Rectal smooth muscle tissue (tissue), 1 donor: ENCODE measurements at regions not wholly inside any gene's neighbourhood (a gene's known extent, or its start where the extent isn't known, plus 50 kb on each side); places are given as distances from the start of the nearest gene placed in this dataset.
"Not testable (repeated sequence)": the region's sequence is repeated elsewhere in the genome, so short reads cannot be mapped to it uniquely, and the experiment has no call there.

ENCODE experiments used
- H3K27ac ChIP-seq: one replicate; pipeline ENCODE4 v1.7.0; 2013; ENCODE audit warnings: low read depth, low read length, inconsistent platforms
- H3K27me3 ChIP-seq: one replicate; pipeline ENCODE4 v1.7.0; 2013; ENCODE audit warnings: low read length; ENCODE audit not compliant: control insufficient read depth, insufficient read depth
- H3K36me3 ChIP-seq: one replicate; pipeline ENCODE4 v1.7.0; 2013; ENCODE audit warnings: low read length; ENCODE audit not compliant: control insufficient read depth, insufficient read depth
- H3K4me1 ChIP-seq: one replicate; pipeline ENCODE4 v1.7.0; 2013; ENCODE audit warnings: low read length; ENCODE audit not compliant: control insufficient read depth, insufficient read depth
- H3K4me3 ChIP-seq: one replicate; pipeline ENCODE4 v1.7.0; 2013; ENCODE audit warnings: low read length
- H3K9ac ChIP-seq: one replicate; pipeline ENCODE4 v1.7.0; 2013; ENCODE audit warnings: low read length

- H3K36me3 ChIP-seq, result no peaks in the 10 kb centered on the region
- H3K27ac ChIP-seq, result no peak overlapping the region
- no peak overlapping the region for H3K9ac ChIP-seq
- no peaks in the 10 kb centered on the region for H3K27me3 ChIP-seq
- H3K4me3 ChIP-seq, result no peak overlapping the region
- no peaks in the 10 kb centered on the region for H3K4me1 ChIP-seq
Observed at GRCh38 chr13:86438034-86438433, 638.8 kb upstream of the SLITRK6 start.

GRCh38 chr13:86445206-86445605 lies 646.0 kb upstream of the SLITRK6 start:
- H3K27me3 ChIP-seq, result no peaks in the 10 kb centered on the region
- no peak overlapping the region for H3K4me3 ChIP-seq
- no peaks in the 10 kb centered on the region for H3K36me3 ChIP-seq
- no peak overlapping the region for H3K9ac ChIP-seq
- H3K27ac ChIP-seq, result no peak overlapping the region
- no peaks in the 10 kb centered on the region for H3K4me1 ChIP-seq

DNA sequence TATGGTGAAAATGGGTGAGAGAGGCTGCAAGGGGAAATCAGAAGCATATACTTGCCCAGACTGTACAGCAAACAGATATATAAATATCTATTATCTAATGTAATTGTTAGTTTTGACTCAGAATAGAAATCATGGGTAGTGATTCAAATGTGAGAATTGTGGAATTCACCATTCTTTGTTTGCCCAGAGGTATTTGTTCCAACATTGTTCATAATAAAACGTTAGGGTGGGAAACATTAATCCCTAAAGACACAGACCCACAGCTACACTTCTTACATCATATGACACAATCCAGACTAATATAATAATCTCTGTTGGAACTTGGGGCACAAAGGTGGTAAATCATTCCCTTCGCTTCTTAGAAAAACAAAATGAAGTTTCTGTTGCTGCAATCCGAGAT lies 646.5 kb upstream of the SLITRK6 start:
- Histone ChIP-seq H3K36me3 (no peaks in the 10 kb centered on the region), H3K27ac (no peak overlapping the region), H3K4me3 (no peak overlapping the region), H3K4me1 (no peaks in the 10 kb centered on the region), H3K27me3 (no peaks in the 10 kb centered on the region), H3K9ac (no peak overlapping the region)

DNA sequence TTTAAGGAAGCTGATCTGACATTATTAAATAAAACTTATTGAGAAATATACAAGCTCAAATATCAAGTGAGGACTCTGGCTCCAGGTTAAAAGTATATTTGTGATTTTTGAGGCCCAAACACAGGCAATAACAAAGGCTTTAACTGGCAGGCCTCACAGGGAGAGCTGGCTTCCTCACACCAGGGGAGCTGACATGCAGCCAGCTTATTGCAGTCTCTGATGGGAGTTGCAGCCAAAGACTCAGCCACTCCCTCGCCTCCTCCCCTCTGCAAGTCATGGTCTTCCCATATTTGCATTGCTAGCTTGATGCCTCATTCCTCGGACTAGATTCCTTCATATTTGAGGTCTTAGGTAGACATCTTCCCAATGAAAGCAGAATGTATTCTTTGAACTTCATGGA lies 647.1 kb upstream of the SLITRK6 start:
- H3K9ac ChIP-seq, result no peak overlapping the region
- no peak overlapping the region for H3K27ac ChIP-seq
- H3K36me3 ChIP-seq, result no peaks in the 10 kb centered on the region
- no peak overlapping the region for H3K4me3 ChIP-seq
- no peaks in the 10 kb centered on the region for H3K4me1 ChIP-seq
- no peaks in the 10 kb centered on the region for H3K27me3 ChIP-seq

DNA sequence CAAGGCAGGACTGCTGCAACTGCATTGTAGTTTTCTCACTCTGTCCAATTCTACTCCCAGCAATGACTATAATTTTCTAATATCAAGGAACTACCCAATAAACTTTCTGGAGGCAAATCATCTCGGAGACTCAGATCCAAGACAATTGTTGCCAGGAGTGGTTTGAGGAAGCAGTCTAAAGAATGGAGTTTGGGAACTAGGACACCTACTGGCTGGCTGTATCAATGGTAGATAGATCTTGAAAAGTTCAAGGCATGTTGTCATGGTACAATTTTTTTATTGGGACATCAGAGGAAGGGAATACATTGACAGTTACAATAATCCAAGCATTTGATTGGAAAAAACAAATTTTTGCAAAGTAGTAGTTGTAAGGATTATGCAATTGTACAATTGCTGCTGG lies 648.3 kb upstream of the SLITRK6 start:
- no peaks in the 10 kb centered on the region for H3K4me1 ChIP-seq
- H3K4me3 ChIP-seq, result no peak overlapping the region
- no peaks in the 10 kb centered on the region for H3K27me3 ChIP-seq
- H3K9ac ChIP-seq, result no peak overlapping the region
- no peak overlapping the region for H3K27ac ChIP-seq
- H3K36me3 ChIP-seq, result no peaks in the 10 kb centered on the region

DNA sequence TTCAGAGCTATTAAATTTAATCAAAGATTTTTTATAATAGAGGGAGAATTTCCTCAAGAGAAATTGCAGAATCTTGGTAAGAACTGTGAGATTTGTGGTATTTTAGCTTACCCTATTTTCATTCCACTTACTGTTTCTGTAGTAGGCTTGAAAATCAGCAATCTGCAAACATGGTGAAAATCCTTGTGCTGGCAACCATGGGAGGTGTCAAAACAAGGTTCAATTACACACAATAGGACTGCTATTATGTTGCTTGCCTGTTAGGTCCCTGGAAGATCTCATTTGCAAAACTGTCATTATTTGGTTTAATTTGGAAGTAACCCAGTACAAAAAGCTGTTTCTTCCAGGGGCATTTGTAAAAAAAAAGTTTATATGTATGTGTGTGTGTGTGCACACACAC lies 662.8 kb upstream of the SLITRK6 start:
- H3K27ac ChIP-seq, result no peak overlapping the region
- H3K4me1 ChIP-seq, result no peaks in the 10 kb centered on the region
- H3K27me3 ChIP-seq, result no peaks in the 10 kb centered on the region
- H3K4me3 ChIP-seq, result no peak overlapping the region
- H3K9ac ChIP-seq, result no peak overlapping the region
- no peaks in the 10 kb centered on the region for H3K36me3 ChIP-seq

DNA sequence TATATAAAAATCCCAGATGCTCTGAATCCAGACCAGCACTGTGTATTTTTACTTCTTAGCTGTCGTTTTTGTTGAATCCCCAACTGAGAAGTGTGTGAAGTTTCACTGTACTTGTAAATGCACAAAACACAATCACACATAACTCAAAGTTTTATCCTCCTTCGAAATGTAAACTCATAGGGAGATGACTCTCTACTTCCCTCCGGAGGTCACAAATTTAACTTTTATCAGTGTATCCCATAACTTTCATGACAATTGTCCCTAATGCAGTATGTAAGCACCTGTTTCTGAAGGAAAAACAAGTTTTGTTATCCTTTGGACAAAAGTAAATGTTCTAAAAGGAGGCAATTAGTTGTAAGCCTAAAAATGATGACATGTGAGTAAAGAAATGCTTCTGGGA lies 665.0 kb upstream of the SLITRK6 start:
- H3K4me3 ChIP-seq, result no peak overlapping the region
- H3K4me1 ChIP-seq, result no peaks in the 10 kb centered on the region
- no peaks in the 10 kb centered on the region for H3K36me3 ChIP-seq
- H3K27ac ChIP-seq, result no peak overlapping the region
- H3K27me3 ChIP-seq, result no peaks in the 10 kb centered on the region
- no peak overlapping the region for H3K9ac ChIP-seq

DNA sequence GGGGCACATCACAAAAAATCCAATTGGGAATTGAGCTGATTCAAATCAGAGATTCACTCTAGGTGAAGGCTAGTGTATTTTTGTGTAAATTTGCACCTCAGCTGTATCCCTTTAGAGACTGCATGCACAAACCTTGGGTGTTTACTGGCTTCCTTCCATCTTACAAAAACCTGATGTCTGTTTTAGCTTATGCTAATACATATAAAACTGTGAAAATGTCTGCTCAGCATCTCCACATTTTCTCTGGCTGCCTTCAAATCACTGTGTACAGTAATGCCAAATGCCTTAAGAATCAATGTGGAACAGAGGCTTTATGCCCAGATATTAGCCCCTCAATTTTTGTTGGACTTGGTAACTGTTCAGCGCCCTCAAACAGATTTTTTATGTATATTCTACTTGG lies 675.8 kb upstream of the SLITRK6 start:
- H3K27me3 ChIP-seq, result no peaks in the 10 kb centered on the region
- no peaks in the 10 kb centered on the region for H3K4me1 ChIP-seq
- no peak overlapping the region for H3K9ac ChIP-seq
- no peak overlapping the region for H3K4me3 ChIP-seq
- H3K36me3 ChIP-seq, result no peaks in the 10 kb centered on the region
- H3K27ac ChIP-seq, result no peak overlapping the region

DNA sequence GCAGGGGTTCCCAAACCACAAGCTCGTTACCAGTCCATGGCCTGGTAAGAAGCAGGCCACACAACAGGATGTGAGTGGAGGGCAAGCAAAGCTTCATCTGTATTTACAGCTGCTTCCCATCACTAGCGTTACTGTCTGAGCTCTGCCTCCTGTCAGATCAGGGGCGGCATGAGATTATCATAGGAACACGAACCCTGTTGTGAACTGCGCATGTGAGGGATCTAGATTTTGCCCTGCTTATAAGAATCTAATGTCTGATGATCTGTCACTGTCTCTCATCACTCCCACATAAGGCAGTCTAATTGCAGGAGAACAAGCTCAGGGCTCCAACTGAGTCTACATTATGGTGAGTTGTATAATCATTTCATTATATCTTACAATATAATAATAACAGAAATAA lies 677.4 kb upstream of the SLITRK6 start:
- Histone ChIP-seq H3K9ac (no peak overlapping the region), H3K4me3 (no peak overlapping the region), H3K27me3 (no peaks in the 10 kb centered on the region), H3K4me1 (no peaks in the 10 kb centered on the region), H3K36me3 (no peaks in the 10 kb centered on the region), H3K27ac (no peak overlapping the region)

DNA sequence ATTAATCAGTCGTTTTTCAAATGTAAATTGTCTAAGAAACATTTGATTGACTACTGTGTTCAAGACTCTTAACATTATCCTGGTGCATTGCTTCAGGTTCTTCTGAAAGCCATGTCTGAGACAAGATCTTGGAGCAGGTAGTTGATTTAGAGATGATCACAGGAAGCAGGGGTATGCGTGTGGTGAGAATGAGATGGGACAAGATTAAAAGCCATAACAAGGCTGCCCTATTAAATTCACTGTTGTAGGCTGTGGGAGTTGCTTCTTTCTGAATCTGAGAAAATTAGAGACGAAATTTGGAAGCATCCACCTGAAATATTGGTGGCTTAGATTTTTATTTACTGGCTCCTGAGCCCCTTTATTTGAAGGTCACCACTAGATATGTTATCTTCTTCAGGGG lies 687.4 kb upstream of the SLITRK6 start:
- Histone ChIP-seq H3K9ac (no peak overlapping the region), H3K27me3 (no peaks in the 10 kb centered on the region), H3K4me3 (no peak overlapping the region), H3K27ac (no peak overlapping the region), H3K36me3 (no peaks in the 10 kb centered on the region), H3K4me1 (no peaks in the 10 kb centered on the region)

DNA sequence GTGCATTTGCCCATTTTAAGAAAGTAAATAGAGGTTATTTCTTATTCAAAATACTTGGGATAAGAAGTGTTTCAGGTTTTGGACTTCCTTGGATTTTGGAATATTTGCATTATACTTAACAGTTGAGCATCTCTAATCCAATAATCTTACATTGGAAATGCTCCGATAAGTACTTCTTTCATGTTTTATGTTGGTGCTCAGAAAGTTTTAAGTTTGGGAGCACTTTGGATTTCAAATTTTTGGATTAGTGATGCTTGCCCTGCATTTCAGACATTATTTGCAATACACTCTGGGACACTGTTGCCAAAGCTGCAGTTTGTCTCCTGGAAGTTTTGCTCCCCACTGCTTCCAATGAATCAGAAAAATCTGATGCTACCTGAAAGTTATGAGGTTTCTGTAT lies 691.9 kb upstream of the SLITRK6 start:
- Histone ChIP-seq H3K36me3 (no peaks in the 10 kb centered on the region), H3K4me1 (no peaks in the 10 kb centered on the region), H3K27ac (no peak overlapping the region), H3K4me3 (no peak overlapping the region), H3K9ac (no peak overlapping the region), H3K27me3 (no peaks in the 10 kb centered on the region)

DNA sequence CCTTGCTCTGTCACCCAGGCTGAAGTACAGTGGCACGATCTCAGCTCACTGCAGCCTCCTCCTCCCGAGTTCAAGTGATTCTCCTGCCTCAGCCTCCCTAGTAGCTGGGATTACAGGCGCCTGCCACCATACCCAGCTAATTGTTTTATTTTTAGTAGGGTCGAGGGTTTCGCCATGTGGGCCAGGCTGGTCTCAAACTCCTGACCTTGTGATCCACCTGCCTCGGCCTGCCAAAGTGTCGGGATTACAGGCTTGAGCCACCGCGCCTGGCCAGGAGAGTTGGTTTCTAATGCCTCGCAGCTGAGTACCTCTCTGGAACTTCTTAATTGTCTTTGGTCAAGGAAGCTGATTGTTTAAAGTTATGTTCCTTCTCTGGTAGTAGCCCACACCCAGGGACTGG lies 702.7 kb upstream of the SLITRK6 start:
- H3K4me3 ChIP-seq, H3K36me3 ChIP-seq, H3K4me1 ChIP-seq, H3K27me3 ChIP-seq, H3K9ac ChIP-seq, H3K27ac ChIP-seq: not testable (repeated sequence)

GRCh38 chr13:86510792-86511191 lies 711.6 kb upstream of the SLITRK6 start:
- H3K27me3 ChIP-seq, result no peaks in the 10 kb centered on the region

GRCh38 chr13:86541461-86541860 lies 742.2 kb upstream of the SLITRK6 start:
- no peak overlapping the region for H3K9ac ChIP-seq
- no peaks in the 10 kb centered on the region for H3K36me3 ChIP-seq
- H3K4me3 ChIP-seq, result no peak overlapping the region
- H3K27me3 ChIP-seq, result no peaks in the 10 kb centered on the region
- H3K27ac ChIP-seq, result no peak overlapping the region
- no peaks in the 10 kb centered on the region for H3K4me1 ChIP-seq

More at GRCh38 chr13:86510792-86511191, 711.6 kb upstream of the SLITRK6 start:
- H3K4me1 ChIP-seq, result no peaks in the 10 kb centered on the region
- no peak overlapping the region for H3K27ac ChIP-seq
- H3K4me3 ChIP-seq, result no peak overlapping the region
- H3K9ac ChIP-seq, result no peak overlapping the region
- no peaks in the 10 kb centered on the region for H3K36me3 ChIP-seq
